GM21423 (cell line): ENCODE measurements at regions not wholly inside any gene's neighbourhood (a gene's known extent, or its start where the extent isn't known, plus 50 kb on each side); places are given as distances from the start of the nearest gene placed in this dataset.

Experiments
- ATAC-seq: cut with Tn5 transposase; IDR thresholded peaks from one replicate; pipeline ENCODE4 v1.9.1; 2021; ENCODE audit warnings: mild to moderate bottlenecking, moderate library complexity; ENCODE audit not compliant: unreplicated experiment

GRCh38 chr5:167952278-167952995, 339.0 kb upstream of the WWC1 start:
- ATAC-seq = no peak

DNA sequence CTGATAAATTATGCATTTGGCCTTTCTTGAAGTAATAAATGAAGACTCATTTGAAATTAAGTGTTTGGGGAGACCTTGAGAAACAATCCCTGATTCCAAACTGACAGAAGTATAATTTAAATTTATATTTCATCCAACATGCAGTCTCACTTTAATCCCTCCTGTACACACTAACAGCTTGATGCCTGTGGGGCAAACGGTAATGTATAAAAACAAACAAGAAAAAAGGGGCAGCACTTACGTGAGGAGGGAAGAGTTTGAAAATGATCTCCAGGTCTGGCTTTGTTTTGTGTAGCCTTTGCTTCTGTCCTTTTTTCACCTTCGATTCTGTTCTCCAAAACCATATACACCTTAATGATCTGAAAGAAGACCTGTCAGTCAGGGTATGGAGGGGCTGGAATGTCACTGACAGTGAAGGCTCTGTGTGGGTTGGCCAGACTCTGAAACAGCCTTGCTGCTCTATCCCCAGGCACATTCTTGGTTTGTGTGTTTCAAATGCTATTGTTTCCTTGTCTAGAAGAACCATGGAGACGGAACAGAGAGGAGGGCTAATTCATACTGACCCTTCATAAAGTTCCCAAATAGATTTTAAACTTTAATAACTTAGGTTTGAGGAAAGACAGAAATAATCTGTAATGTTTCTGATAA, 338.2 kb upstream of the WWC1 start:
- no peak for ATAC-seq

GRCh38 chr5:167961731-167962130, 329.7 kb upstream of the WWC1 start:
- ATAC-seq = no peak

- no peak for ATAC-seq
These were observed 326.9 kb upstream of the WWC1 start for GRCh38 chr5:167964529-167964928.

GRCh38 chr5:167965710-167966109, 325.7 kb upstream of the WWC1 start:
- ATAC-seq = no peak

DNA sequence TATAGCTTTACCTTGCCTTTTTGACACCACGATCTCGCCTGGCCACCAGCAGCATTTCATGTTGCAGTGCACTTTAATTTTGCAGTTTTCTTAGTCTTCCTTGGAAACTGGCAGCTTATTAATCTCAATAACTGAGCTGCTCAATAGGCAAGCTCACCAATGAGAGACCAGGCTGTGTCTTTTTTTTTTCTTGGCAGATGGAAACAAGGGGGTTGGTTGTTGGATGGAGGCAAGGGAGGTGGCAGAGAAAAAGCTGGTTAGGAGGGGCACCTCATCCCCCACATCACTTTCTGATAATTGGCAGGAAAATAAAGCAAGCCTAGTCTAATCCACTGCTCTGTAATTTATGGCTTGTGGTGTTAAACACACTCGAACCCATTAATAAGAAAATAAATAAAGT, 324.5 kb upstream of the WWC1 start:
- ATAC-seq = no peak

GRCh38 chr5:167967494-167968177, 323.8 kb upstream of the WWC1 start:
- ATAC-seq = no peak

GRCh38 chr5:167968837-167969236, 322.6 kb upstream of the WWC1 start:
- no peak for ATAC-seq

- no peak for ATAC-seq
These were observed 321.4 kb upstream of the WWC1 start for GRCh38 chr5:167969998-167970397.

DNA sequence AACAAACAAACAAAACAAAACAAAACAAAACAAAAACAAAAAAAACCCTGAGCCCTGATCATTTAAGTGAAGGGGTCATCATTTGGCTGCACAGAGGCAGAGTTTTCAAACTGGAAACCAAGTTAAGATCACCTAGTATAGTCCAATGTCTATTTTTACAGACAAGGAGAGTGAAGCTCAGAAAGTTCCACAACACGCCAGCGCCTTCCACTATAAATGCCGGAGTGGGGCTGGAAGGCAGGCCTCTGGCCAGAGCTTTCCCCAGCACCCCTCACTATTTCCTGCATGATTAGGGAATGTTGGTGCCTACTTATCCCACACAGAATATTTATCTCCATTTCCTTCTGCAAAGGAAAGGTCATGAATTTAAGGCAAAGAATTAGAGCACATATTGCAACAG, 319.7 kb upstream of the WWC1 start:
- ATAC-seq = no peak

- no peak for ATAC-seq
These were observed 318.3 kb upstream of the WWC1 start for GRCh38 chr5:167973126-167973525.

DNA sequence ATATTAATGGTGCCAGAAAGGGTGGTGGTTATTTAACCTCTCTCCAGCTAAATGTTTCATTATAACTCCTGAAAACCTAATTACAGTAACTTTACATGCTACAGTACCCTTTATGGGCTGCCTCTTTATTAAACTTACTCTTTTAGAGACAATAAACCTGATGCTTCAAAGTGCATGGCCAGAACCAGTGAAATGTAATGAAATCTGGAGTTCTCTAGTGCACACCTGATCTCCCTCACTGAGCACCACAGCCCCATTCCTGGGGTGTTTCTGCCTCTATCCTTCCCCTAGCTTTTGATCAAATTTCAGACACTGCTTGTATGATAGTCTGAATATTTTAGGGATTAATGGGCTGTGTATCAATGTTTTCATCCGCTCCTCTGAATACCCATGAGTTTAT, 306.5 kb upstream of the WWC1 start:
- ATAC-seq = no peak

DNA sequence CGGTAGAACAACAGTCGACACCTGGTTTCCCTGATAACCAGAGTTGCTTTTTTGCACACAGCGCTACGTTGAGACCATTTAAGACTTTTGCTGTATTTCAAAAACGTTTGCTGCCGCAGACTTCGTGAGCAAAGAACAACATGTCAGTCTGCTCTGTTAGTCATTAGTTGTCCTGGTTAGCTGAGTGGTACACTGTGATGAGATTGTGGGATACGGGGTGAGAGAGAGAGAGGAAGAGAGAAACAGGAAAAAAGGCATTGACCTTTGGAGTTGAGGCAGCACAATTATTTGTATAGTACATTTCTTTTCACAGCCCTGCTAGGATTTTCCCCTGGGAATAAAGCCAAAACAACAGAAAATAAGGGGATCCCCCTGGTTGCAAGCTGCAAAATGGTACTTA, 306.1 kb upstream of the WWC1 start:
- no peak for ATAC-seq

DNA sequence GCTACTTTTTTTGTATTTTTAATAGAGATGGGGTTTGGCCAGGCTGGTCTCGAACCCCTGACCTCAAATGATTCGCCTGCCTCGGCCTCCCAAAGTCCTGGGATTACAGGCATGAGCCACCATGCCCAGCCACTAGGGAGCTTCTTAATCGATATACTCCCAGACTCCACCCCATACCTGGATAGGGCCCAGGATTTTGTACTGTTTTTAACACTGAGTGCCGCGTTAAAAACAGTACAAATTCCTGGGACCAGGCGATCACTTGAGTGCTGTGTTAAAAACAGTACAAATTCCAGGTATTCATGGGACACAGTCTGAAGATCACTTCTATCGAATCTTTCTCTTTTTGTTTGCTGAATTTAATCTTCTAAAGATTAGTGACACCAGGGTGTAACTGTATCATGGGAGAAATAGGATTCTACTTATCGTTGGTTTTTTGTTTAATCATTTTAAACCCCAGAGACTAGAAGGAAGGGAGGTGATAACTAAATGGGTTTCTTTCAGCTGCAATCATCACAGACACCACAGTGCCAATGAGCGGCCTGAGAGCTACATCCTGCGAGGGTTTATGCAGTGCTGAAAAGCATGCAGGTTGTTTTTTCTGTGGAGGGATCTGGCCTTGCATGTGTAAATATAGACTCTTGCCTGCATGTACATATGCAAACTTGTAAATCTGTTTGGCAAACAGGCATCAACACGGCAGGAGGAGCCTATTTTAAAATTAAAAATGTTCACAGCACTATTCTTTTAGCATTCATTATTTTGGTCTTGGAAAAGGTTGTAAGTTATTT, 303.8 kb upstream of the WWC1 start:
- no peak for ATAC-seq

GRCh38 chr5:167992868-167993267, 298.6 kb upstream of the WWC1 start:
- ATAC-seq = no peak

GRCh38 chr5:167993771-167994170, 297.7 kb upstream of the WWC1 start:
- ATAC-seq = no peak

GRCh38 chr5:167995844-167996425, 295.5 kb upstream of the WWC1 start:
- no peak for ATAC-seq

GRCh38 chr5:167998148-167998767, 293.2 kb upstream of the WWC1 start:
- ATAC-seq = no peak

DNA sequence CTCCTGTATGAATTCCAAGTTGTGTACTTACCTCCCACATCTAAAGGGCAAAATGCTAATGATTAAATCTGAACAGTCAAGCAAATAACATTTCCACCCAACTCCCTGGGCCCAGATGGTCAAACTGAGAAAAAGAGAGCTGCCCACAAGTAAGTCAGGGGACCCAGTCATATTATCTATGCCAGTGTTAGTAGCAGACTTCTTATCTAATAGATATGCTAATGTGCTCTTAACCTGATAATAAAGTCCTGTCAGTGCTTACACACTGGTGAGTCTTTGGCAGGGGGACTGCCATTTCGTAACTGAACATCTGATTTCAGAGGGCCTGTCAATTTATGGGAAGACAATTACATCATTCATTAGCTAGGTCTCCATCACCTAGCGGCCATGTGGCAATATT, 292.3 kb upstream of the WWC1 start:
- ATAC-seq = no peak

DNA sequence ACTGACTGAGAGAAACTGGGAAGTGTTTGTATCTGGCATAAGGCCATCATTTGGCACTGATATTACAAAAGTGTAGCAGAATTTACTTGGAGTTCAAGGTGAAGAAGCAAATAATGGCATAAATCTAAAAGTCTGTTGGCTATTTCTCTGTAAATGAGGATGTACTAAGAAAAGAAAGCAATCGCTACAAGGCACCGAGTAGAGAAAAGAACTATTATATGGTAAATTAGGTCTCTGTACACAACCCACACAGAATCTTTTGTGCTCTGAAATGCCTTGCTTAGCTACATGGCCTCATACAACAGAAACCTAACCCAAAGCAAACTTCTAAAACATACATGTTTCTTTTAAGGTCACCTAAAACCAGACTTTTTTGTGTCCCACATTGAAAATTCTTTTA, 290.1 kb upstream of the WWC1 start:
- no peak for ATAC-seq

DNA sequence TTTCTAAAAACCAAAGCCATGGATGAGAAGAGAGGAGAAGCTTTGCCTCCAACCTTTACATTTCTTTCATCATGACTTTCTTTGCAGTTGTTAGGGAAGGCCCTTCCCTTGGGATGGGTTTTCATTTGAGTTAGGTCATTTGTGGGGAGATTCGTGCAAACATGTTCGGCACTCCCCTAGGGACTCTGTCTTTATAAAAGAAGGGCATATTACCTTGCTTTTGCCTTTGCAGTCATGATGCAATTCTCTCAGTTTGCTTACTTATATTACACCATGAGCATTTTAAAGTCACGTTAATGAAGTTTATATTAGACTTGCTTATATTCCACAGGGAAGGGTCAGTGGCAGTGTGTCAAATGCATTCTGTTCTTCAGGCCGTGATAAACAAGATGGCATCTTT, 289.3 kb upstream of the WWC1 start:
- ATAC-seq = no peak
